H1 (cell line): ENCODE measurements at regions not wholly inside any gene's neighbourhood (a gene's known extent, or its start where the extent isn't known, plus 50 kb on each side); places are given as distances from the start of the nearest gene placed in this dataset.
A peak's percentile ranks its signal among the peaks of the same experiment; 100 is the strongest.

Experiments used
- CTCF ChIA-PET: fragments of 300-600 bp; sonication (Branson Sonifier 250); formaldehyde crosslinking; loops from one replicate; lab custom pipeline; 2021; ENCODE audit not compliant: partially characterized antibody; lab: Charles Lee
- POLR2A ChIA-PET: fragments of 300-600 bp; sonication (Branson Sonifier 250); formaldehyde crosslinking; loops from one replicate; lab custom pipeline; 2021; ENCODE audit warnings: inconsistent platforms; ENCODE audit not compliant: partially characterized antibody; lab: Charles Lee
- DNase-seq, 2 experiments: peaks; one replicate each; pipeline versions ENCODE4 v3.0.0 to v3.0.0-alpha.2; 2010 to 2022; ENCODE audit warnings: low spot score in 2 of 2, low read depth in 1 of 2, mixed read lengths in 1 of 2
- FAIRE-seq: peaks from 2 replicates; lab custom pipeline; 2011; peaks lifted over from hg19 to GRCh38; lab: Jason Lieb, UNC
- H2AFZ ChIP-seq: 2 replicates; pipeline ENCODE4 v1.8.1; 2012; ENCODE audit warnings: low read length, inconsistent platforms
- H2AK5ac ChIP-seq: 2 replicates; pipeline ENCODE4 v1.6.1; 2013; ENCODE audit warnings: low read depth, low read length
- H2BK120ac ChIP-seq: replicated peaks from 2 replicates; pipeline ENCODE3; 2013; ENCODE audit warnings: low read depth, low read length, inconsistent platforms
- H2BK12ac ChIP-seq: 2 replicates; pipeline ENCODE4 v1.6.1; 2013; ENCODE audit warnings: low read depth, low read length
- H2BK15ac ChIP-seq: 2 replicates; pipeline ENCODE4 v1.6.1; 2013; ENCODE audit warnings: low read length
- H2BK20ac ChIP-seq: 2 replicates; pipeline ENCODE4 v1.6.1; 2013; ENCODE audit warnings: low read length
- H2BK5ac ChIP-seq: 2 replicates; pipeline ENCODE4 v1.6.1; 2013; ENCODE audit warnings: low read depth, low read length
- H3K14ac ChIP-seq: 2 replicates; pipeline ENCODE4 v1.6.1; 2013; ENCODE audit warnings: inconsistent platforms; ENCODE audit not compliant: insufficient read length
- H3K18ac ChIP-seq: 2 replicates; pipeline ENCODE4 v1.6.1; 2013; ENCODE audit warnings: low read length; ENCODE audit errors: extremely low read depth
- H3K23ac ChIP-seq: 2 replicates; pipeline ENCODE4 v1.6.1; 2013; ENCODE audit warnings: inconsistent platforms; ENCODE audit not compliant: insufficient read length
- H3K23me2 ChIP-seq: 2 replicates; pipeline ENCODE4 v1.6.1; 2013; ENCODE audit warnings: low read depth, low read length
- H3K27ac ChIP-seq: 2 replicates; pipeline ENCODE4 v1.6.1; 2011; ENCODE audit warnings: low read depth, low read length, inconsistent platforms
- H3K27me3 ChIP-seq, 4 experiments: replicated peaks in 1 of 4; 1 replicate in 1 of 4; 2 replicates in 3 of 4; pipeline versions ENCODE4 v1.6.1 to v1.8.1; 2011 to 2013; ENCODE audit warnings: low read length in 3 of 4, mild to moderate bottlenecking in 3 of 4, inconsistent platforms in 2 of 4, mixed read lengths in 2 of 4, moderate library complexity in 1 of 4; ENCODE audit not compliant: control insufficient read depth in 3 of 4, insufficient read depth in 3 of 4; ENCODE audit errors: extremely low read depth in 1 of 4
- H3K36me3 ChIP-seq, 4 experiments: 2 replicates each; pipeline versions ENCODE4 v1.6.1 to v1.8.1; 2011 to 2013; ENCODE audit warnings: mild to moderate bottlenecking in 4 of 4, low read length in 3 of 4, moderate library complexity in 2 of 4, control low read depth in 1 of 4, inconsistent platforms in 1 of 4; ENCODE audit not compliant: insufficient read depth in 4 of 4, control insufficient read depth in 2 of 4
- H3K4ac ChIP-seq: replicated peaks from 2 replicates; pipeline ENCODE3; 2013; ENCODE audit warnings: low read length, low read depth, mixed read lengths, inconsistent platforms; ENCODE audit not compliant: insufficient read length
- H3K4me1 ChIP-seq, 4 experiments: replicated peaks in 1 of 4; 1 replicate in 1 of 4; 2 replicates in 3 of 4; pipeline versions ENCODE4 v1.6.1 to v1.8.1; 2011 to 2013; ENCODE audit warnings: low read length in 3 of 4, inconsistent platforms in 2 of 4, mixed read lengths in 1 of 4; ENCODE audit not compliant: insufficient read depth in 4 of 4, control insufficient read depth in 3 of 4
- H3K4me2 ChIP-seq, 2 experiments: 2 replicates each; pipeline versions ENCODE4 v1.6.1 to v1.8.1; 2011 to 2013; ENCODE audit warnings: low read depth in 2 of 2, low read length in 2 of 2, control low read depth in 1 of 2, inconsistent platforms in 1 of 2, mild to moderate bottlenecking in 1 of 2; ENCODE audit not compliant: insufficient read depth in 1 of 2
- H3K4me3 ChIP-seq, 4 experiments: fragments of 200-600, 300-600 bp in 1 of 4; sonication (generic), shearing (Covaris generic), sonication (Bioruptor Twin) in 1 of 4; 2 replicates each; pipeline versions ENCODE4 v1.5.1 to v1.8.1; 2011 to 2016; ENCODE audit warnings: low read length in 4 of 4, low read depth in 3 of 4, control low read depth in 2 of 4, inconsistent platforms in 2 of 4, mild to moderate bottlenecking in 2 of 4, mixed read lengths in 1 of 4, moderate library complexity in 1 of 4; ENCODE audit not compliant: insufficient read depth in 2 of 4; ENCODE audit errors: extremely low read depth in 1 of 4
- H3K56ac ChIP-seq: replicated peaks from 2 replicates; pipeline ENCODE3; 2013; ENCODE audit warnings: low read depth, mild to moderate bottlenecking, mixed read lengths, low read length, inconsistent platforms; ENCODE audit not compliant: insufficient read length
- H3K79me1 ChIP-seq: 2 replicates; pipeline ENCODE4 v1.6.1; 2013; ENCODE audit warnings: low read depth, low read length, control low read depth
- H3K79me2 ChIP-seq, 2 experiments: 2 replicates each; pipeline versions ENCODE4 v1.6.1 to v1.8.1; 2012 to 2013; ENCODE audit warnings: low read length in 2 of 2, mild to moderate bottlenecking in 2 of 2, inconsistent platforms in 1 of 2; ENCODE audit not compliant: insufficient read depth in 2 of 2, control insufficient read depth in 1 of 2
- H3K9ac ChIP-seq, 4 experiments: replicated peaks in 1 of 4; 1 replicate in 1 of 4; 2 replicates in 3 of 4; pipeline versions ENCODE4 v1.6.1 to v1.8.1; 2011 to 2013; ENCODE audit warnings: low read depth in 3 of 4, low read length in 3 of 4, control low read depth in 2 of 4, mild to moderate bottlenecking in 2 of 4, moderate library complexity in 2 of 4, inconsistent platforms in 1 of 4; ENCODE audit errors: extremely low read depth in 1 of 4
- H3K9me3 ChIP-seq, 2 experiments: 2 replicates each; pipeline versions ENCODE4 v1.6.1 to v1.8.1; 2012 to 2013; ENCODE audit warnings: mild to moderate bottlenecking in 2 of 2, moderate library complexity in 2 of 2, control low read depth in 1 of 2, inconsistent platforms in 1 of 2, low read depth in 1 of 2, low read length in 1 of 2, mixed read lengths in 1 of 2; ENCODE audit not compliant: insufficient read depth in 2 of 2
- H4K20me1 ChIP-seq, 2 experiments: replicated peaks in 1 of 2; 2 replicates each; pipeline versions ENCODE3 to v1.8.1; 2011 to 2013; ENCODE audit warnings: inconsistent platforms in 2 of 2, low read length in 2 of 2, mild to moderate bottlenecking in 1 of 2; ENCODE audit not compliant: insufficient read depth in 2 of 2, control insufficient read depth in 1 of 2
- H4K5ac ChIP-seq: 2 replicates; pipeline ENCODE4 v1.6.1; 2013; ENCODE audit warnings: low read length, low read depth, mixed read lengths, inconsistent platforms; ENCODE audit not compliant: insufficient read length
- H4K8ac ChIP-seq: 2 replicates; pipeline ENCODE4 v1.8.0; 2013; ENCODE audit warnings: mild to moderate bottlenecking, moderate library complexity, low read length, inconsistent platforms; ENCODE audit not compliant: insufficient read depth; ENCODE audit errors: extremely low read depth
- H4K91ac ChIP-seq: replicated peaks from 2 replicates; pipeline ENCODE3; 2013; ENCODE audit warnings: low read length, mixed read lengths, inconsistent platforms; ENCODE audit not compliant: insufficient read length
- KDM5A ChIP-seq: fragments of 200-600 bp; IDR thresholded peaks from 2 replicates; pipeline ENCODE4 v1.7.1; 2012; ENCODE audit warnings: mild to moderate bottlenecking, low read length, inconsistent platforms, mixed read lengths
- RAD21 ChIP-seq, 2 experiments: IDR thresholded peaks in 1 of 2; conservative IDR thresholded peaks in 1 of 2; 2 replicates each; pipeline ENCODE4 v1.6.1; 2011; ENCODE audit warnings: low read depth in 2 of 2, low read length in 2 of 2, improper control_type of control experiment in 1 of 2, inconsistent platforms in 1 of 2, mild to moderate bottlenecking in 1 of 2, moderate library complexity in 1 of 2
- TAF1 ChIP-seq: IDR thresholded peaks from 2 replicates; pipeline ENCODE4 v1.6.1; 2011; ENCODE audit warnings: mild to moderate bottlenecking, low read depth, low read length
- YY1 ChIP-seq: IDR thresholded peaks from 2 replicates; pipeline ENCODE4 v1.6.1; 2011; ENCODE audit warnings: low read depth, mild to moderate bottlenecking, low read length
- WGBS, 2 experiments: shearing (Covaris generic) in 1 of 2; methylation state at CpG; one replicate each; pipeline versions ENCODE4 v1.1.6 to v1.1.7; 2013 to 2015; ENCODE audit warnings: low lambda C conversion rate in 2 of 2, mixed read lengths in 2 of 2, inconsistent platforms in 1 of 2, low coverage in 1 of 2, missing lambda C conversion rate in 1 of 2; ENCODE audit not compliant: insufficient replicate concordance in 2 of 2, insufficient coverage in 1 of 2, insufficient read length in 1 of 2; ENCODE audit errors: extremely low coverage in 1 of 2, missing lambda C conversion rate in 1 of 2; 5-methylcytosine and 5-hydroxymethylcytosine counted together
- TF ChIP-seq, protein P1 (sequence below), 3 experiments: IDR thresholded peaks; 1 replicate in 2 of 3; 2 replicates in 1 of 3; pipeline versions ENCODE4 v1.5.1 to v1.6.1; 2011; ENCODE audit warnings: low read length in 3 of 3, mild to moderate bottlenecking in 3 of 3, inconsistent platforms in 2 of 3, low read depth in 1 of 3, moderate library complexity in 1 of 3; ENCODE audit not compliant: insufficient read depth in 1 of 3; ENCODE audit errors: control extremely low read depth in 1 of 3

DNA sequence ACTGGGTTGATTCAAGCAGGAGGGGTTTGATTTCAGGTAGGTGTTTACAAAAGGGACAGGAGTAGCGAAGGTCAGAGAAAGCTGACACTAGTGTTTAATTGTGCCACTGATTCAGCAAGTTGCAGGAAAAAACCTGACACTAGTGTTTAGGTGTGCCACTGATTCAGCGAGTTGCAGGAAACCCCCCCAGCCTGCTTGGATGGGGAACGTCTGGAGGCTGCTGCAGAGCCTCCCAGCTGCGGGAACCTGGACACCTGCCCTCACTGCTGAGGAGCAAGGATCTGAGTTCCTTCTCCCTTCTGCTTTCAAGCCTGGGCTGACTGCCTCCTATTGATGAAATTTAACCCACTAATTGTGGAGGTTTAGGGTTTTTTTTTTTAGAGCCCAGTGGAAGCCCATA, 84.2 kb downstream of the AVPR1A start:
- Histone ChIP-seq H3K23me2 (no peaks in the 10 kb centered on the region), H4K20me1 (no peaks in the 10 kb centered on the region), H3K79me2 (no peaks in the 10 kb centered on the region), H3K27ac (no peak overlapping the region), H2AK5ac (no peak overlapping the region), H3K23ac (no peak overlapping the region), H3K4me3 (no peak overlapping the region), H4K5ac (no peak overlapping the region), H3K4me2 (no peak overlapping the region), H2AFZ (peak overlapping the region; percentile 66; the same call in 1 of the 2 replicates), H3K14ac (no peak overlapping the region), H2BK12ac (no peak overlapping the region), H3K18ac (no peak overlapping the region), H3K4ac (no peak overlapping the region), H2BK15ac (no peak overlapping the region), H3K79me1 (no peaks in the 10 kb centered on the region), H2BK20ac (no peak overlapping the region), H3K9ac (no peak overlapping the region), H3K27me3 (no peaks in the 10 kb centered on the region), H4K8ac (no peak overlapping the region), H2BK5ac (no peak overlapping the region), H3K56ac (no peak overlapping the region), H3K4me1 (peaks cover 0 to 5% (median under 1%) of the 10 kb centered on the region in 4 experiments; a peak in 3 of 7 replicates), H4K91ac (no peak overlapping the region), H3K36me3 (no peaks in the 10 kb centered on the region), H3K9me3 (no peaks in the 10 kb centered on the region), H2BK120ac (no peak overlapping the region)
- ChIA-PET POLR2A (no interaction called here), CTCF (interaction anchor here (0.7 to 5.7 kb wide), 6 partner anchors 73 to 267 kb away, joined by 3 to 65 read pairs (median 30); no protein-coding TSS in a partner anchor)
- 69% methylated on average over 4 of the region's 4 CpGs; no CpG with 5 or more reads in 1 of the 2 experiments for WGBS, 2 experiments
- no peak for FAIRE-seq
- TF ChIP-seq YY1 (no peak), KDM5A (no peak), RAD21 (IDR thresholded peaks at IDR 0.05 in 1 of 2, conservative IDR thresholded peaks at IDR 0.05 in 1 of 2; ENCODE audit: low read depth in 2 of 2, low read length in 2 of 2) (peak; percentile 41 to 46; a peak in 2 of 4 replicates), TAF1 (no peak)
- TF ChIP-seq, protein P1, sequence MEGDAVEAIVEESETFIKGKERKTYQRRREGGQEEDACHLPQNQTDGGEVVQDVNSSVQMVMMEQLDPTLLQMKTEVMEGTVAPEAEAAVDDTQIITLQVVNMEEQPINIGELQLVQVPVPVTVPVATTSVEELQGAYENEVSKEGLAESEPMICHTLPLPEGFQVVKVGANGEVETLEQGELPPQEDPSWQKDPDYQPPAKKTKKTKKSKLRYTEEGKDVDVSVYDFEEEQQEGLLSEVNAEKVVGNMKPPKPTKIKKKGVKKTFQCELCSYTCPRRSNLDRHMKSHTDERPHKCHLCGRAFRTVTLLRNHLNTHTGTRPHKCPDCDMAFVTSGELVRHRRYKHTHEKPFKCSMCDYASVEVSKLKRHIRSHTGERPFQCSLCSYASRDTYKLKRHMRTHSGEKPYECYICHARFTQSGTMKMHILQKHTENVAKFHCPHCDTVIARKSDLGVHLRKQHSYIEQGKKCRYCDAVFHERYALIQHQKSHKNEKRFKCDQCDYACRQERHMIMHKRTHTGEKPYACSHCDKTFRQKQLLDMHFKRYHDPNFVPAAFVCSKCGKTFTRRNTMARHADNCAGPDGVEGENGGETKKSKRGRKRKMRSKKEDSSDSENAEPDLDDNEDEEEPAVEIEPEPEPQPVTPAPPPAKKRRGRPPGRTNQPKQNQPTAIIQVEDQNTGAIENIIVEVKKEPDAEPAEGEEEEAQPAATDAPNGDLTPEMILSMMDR (IDR thresholded peaks at IDR 0.05; ENCODE audit: control extremely low read depth in 1 of 3, insufficient read depth in 1 of 3, low read depth in 1 of 3, low read length in 3 of 3): peak in 2 of 3 experiments; percentile 12 to 19; a peak in 2 of 4 replicates
- no peak for DNase-seq
